Epithelial cell of esophagus (primary cell): ENCODE measurements at regions not wholly inside any gene's neighbourhood (a gene's known extent, or its start where the extent isn't known, plus 50 kb on each side); places are given as distances from the start of the nearest gene placed in this dataset.

ENCODE experiments used
- DNase-seq: peaks from one replicate; pipeline ENCODE4 v3.0.0; 2010; ENCODE audit warnings: low read depth
- H3K4me3 ChIP-seq: 2 replicates; pipeline ENCODE4 v1.5.1; 2011; ENCODE audit warnings: mild to moderate bottlenecking, low read length, control low read depth
- TF ChIP-seq, protein P1 (sequence below): IDR thresholded peaks from 2 replicates; pipeline ENCODE4 v1.5.1; 2011; ENCODE audit warnings: low read depth, mild to moderate bottlenecking, low read length, control low read depth, inconsistent platforms; ENCODE audit not compliant: insufficient read depth; ENCODE audit errors: missing control alignments

DNA sequence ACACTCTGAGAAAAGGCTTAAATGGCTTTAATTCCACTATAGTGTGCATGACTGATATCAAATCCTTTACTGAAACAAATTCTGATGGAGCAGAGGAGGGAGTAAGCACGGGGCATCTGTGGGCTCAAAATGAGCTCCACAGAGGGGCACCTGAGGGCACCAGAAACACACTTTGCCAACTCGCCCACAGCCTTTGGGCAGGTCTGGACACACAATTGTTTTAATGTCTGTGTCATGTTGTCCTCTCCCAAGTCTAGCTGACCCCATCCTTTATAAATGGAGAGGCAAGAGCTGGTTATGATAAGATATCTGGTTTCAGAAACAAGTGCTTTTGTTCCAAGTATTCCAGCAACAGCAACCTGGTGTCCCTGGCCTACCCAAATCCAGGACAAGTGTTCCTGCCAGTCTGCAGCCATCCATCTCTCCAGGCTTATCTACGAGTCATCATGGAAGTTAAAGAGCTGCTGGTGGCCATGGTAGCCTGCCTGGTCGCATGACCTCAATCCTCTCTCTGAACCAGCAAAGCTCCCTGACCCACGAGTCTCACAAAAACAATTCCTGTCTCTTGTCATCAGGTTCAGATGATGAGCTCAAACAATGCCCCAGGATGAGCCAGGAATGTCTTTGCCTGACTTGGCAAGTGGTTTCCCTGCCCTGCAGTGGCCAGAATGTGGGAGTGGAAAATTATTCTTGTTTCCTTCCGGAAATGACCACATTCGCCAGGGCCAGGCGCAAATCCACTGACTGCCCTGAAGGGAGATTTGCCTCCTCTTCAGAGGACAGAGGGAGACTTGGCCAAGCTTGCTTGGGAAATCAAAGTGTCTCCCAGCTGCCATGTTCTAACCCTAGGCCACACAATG, 64.4 kb upstream of the TPM1 start:
- peak; percentile 28 for DNase-seq

DNA sequence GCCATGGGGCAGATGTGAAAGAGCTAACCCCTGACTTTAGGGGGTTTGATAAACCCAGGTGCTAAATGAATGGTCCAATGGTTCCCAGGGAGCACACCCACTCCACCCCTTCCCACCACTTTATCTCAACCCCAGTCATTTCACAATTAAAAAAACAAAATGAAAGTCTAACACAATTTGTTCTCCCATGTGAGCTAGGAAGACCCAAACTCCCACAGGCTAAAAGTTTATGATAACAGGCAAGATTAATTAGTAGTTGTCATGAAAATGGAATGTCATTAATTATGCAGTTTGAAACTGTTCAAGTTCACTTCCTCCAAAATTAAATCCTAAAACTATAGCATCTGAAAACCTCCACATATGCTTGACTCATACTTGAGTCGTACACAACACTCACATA, 63.3 kb upstream of the TPM1 start:
- TF ChIP-seq, protein P1, sequence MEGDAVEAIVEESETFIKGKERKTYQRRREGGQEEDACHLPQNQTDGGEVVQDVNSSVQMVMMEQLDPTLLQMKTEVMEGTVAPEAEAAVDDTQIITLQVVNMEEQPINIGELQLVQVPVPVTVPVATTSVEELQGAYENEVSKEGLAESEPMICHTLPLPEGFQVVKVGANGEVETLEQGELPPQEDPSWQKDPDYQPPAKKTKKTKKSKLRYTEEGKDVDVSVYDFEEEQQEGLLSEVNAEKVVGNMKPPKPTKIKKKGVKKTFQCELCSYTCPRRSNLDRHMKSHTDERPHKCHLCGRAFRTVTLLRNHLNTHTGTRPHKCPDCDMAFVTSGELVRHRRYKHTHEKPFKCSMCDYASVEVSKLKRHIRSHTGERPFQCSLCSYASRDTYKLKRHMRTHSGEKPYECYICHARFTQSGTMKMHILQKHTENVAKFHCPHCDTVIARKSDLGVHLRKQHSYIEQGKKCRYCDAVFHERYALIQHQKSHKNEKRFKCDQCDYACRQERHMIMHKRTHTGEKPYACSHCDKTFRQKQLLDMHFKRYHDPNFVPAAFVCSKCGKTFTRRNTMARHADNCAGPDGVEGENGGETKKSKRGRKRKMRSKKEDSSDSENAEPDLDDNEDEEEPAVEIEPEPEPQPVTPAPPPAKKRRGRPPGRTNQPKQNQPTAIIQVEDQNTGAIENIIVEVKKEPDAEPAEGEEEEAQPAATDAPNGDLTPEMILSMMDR, result no peak
- no peak for DNase-seq
- no peak overlapping the region for H3K4me3 ChIP-seq

More for the DNA sequence above, 64.4 kb upstream of the TPM1 start:
- H3K4me3 ChIP-seq, result no peak overlapping the region
- TF ChIP-seq, protein P1, result no peak

DNA sequence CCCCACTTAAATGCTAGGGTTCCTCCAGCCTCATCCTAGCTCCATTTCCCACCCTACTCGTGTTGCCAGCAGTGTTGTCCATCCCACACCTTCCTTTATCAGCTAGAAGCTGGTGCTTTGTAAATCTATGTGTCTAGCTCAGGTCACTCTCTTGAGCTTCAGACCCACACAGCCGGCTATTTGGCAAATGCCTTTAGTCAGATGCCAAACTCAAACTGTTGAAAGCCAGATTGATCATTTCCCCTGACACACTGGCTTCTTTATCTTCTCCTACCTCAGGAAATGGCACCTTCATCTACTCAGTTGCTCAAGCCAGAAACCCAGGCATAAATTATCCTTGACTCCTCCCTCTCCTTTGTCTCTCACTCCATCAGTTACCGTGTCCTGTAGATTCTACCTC, 61.5 kb upstream of the TPM1 start:
- DNase-seq, result no peak
- TF ChIP-seq, protein P1, result no peak
- no peak overlapping the region for H3K4me3 ChIP-seq

DNA sequence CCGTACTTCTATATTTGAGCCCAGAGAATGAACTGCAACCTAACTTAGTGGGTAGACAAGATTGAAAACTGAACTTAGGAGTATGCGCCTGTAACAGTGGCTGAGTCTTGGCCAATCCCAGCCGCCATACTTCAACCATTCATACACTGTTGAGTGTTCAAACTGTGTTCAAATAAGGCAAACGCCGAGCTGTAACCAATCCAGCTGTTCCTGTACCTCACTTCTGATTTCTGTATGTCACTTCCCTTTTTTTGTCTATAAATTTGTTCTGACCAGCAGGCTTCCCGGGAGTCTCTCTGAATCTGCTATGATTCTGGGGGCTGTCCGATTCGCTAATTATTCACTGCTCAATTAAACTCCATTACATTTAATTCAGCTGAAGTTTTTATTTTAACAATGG, 58.6 kb upstream of the TPM1 start:
- H3K4me3 ChIP-seq, result no peak overlapping the region
- TF ChIP-seq, protein P1, result no peak
- no peak for DNase-seq

DNA sequence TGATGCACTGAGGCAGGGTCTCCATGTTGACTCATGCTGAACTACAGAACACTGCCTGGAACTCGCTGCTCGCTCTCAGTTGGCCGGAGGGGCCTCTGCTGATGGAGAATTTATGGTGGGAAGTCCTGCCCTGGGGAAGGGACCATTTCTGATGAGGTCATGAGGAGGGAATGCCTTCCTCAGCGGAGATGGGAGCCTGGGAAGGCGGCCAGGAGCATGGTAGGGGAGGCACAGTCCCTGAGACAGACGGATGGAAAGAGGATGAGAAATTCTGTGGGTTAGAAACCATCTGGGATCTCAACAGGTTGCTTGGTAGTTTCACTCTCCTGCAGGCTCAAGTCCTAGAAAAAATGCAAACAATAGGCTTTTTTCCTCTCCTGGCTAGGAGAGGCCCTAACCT, 56.8 kb upstream of the TPM1 start:
- DNase-seq, result no peak
- no peak overlapping the region for H3K4me3 ChIP-seq
- TF ChIP-seq, protein P1, result no peak

DNA sequence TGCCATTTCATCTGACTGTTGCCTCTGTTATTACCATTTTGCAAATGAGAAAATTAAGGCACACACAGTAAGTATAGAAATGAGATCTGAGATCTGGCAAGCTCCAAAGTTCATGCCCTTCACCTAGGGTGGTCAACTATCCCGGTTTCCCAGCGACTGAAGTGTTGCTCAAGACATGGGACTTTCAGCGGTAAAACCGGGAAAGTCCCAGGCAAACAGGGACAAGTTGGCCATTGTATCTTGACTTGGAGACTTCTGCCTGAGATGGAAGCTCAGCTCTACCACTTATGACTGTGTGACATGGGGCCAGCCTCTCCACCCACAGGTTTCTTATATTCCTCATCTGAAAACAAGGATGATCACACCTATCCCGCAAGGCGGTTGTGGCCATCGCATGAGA, 55.6 kb upstream of the TPM1 start:
- no peak for DNase-seq
- TF ChIP-seq, protein P1, result no peak
- no peak overlapping the region for H3K4me3 ChIP-seq

DNA sequence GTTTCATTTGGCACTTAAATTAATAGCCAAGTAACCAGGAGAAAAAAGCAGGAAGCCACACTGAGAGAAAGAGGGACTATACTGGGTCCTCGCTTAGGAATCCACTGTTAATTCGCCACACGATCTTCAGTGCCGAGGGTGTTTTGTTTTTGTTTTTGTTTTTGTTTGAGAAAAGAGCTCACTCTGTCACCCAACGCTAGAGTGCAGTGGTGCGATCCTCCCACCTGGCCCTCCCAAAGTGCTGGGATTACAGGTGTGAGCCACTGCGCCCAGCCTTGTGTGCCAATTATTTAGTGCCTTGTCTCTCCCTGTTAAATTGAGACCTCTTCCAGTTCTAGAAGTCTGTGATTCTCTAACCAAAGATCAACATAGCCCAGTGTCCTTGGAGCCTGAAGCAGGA, 53.8 kb upstream of the TPM1 start:
- TF ChIP-seq, protein P1, result no peak
- no peak for DNase-seq
- H3K4me3 ChIP-seq, result no peak overlapping the region
